Left ventricle myocardium inferior (tissue), 1 donor: ENCODE measurements at regions not wholly inside any gene's neighbourhood (a gene's known extent, or its start where the extent isn't known, plus 50 kb on each side); places are given as distances from the start of the nearest gene placed in this dataset.

ENCODE experiments used
- DNase-seq: peaks from one replicate; pipeline ENCODE4 v3.0.0-alpha.2; 2020
- H3K27ac ChIP-seq: fragments of 200-600 bp; replicated peaks from 2 replicates; pipeline ENCODE4 v1.8.0; 2021
- H3K27me3 ChIP-seq: fragments of 200-600 bp; 2 replicates; pipeline ENCODE4 v1.8.0; 2021; ENCODE audit warnings: low read depth
- H3K36me3 ChIP-seq: fragments of 200-600 bp; 2 replicates; pipeline ENCODE4 v1.8.0; 2021
- H3K4me1 ChIP-seq: fragments of 200-600 bp; 2 replicates; pipeline ENCODE4 v1.8.0; 2021
- H3K4me3 ChIP-seq: fragments of 200-600 bp; 2 replicates; pipeline ENCODE4 v1.8.0; 2021; ENCODE audit warnings: mild to moderate bottlenecking, moderate library complexity
- H3K9me3 ChIP-seq: fragments of 200-600 bp; replicated peaks from 2 replicates; pipeline ENCODE4 v1.8.0; 2021
- CTCF ChIP-seq: fragments of 200-600 bp; IDR thresholded peaks from 2 replicates; pipeline ENCODE4 v1.8.0; 2021; ENCODE audit warnings: antibody characterized with exemption, mild to moderate bottlenecking, borderline replicate concordance
- intact Hi-C: fragments of 100-400 bp; cut with micrococcal nuclease; formaldehyde crosslinking; loops from one replicate; pipeline ENCODE4 v1.11.0; 2022
- donor health status: DM: no; HTN: yes; CAD: no; lungs with severe emphysema.

- no peak for TF ChIP-seq CTCF
- no peaks in the 10 kb centered on the region for H3K4me1 ChIP-seq
- no peaks in the 10 kb centered on the region for H3K36me3 ChIP-seq
Measured at GRCh38 chr1:36539526-36539925, 56.8 kb upstream of the CSF3R start.

GRCh38 chr1:36537991-36538390 is 55.3 kb upstream of the CSF3R start:
- Histone ChIP-seq H3K9me3 (peaks cover 7% of the 10 kb centered on the region), H3K4me3 (no peak overlapping the region), H3K27me3 (peaks cover 82% of the 10 kb centered on the region), H3K4me1 (no peaks in the 10 kb centered on the region), H3K36me3 (no peaks in the 10 kb centered on the region), H3K27ac (no peak overlapping the region)
- intact Hi-C loops, result no loop called here
- no peak for TF ChIP-seq CTCF
- no peak for DNase-seq

More at GRCh38 chr1:36539526-36539925, 56.8 kb upstream of the CSF3R start:
- Histone ChIP-seq H3K27ac (no peak overlapping the region), H3K27me3 (peaks cover 84% of the 10 kb centered on the region), H3K4me3 (no peak overlapping the region), H3K9me3 (no peaks in the 10 kb centered on the region)
- intact Hi-C loops, result no loop called here
- no peak for DNase-seq

- intact Hi-C loops, result no loop called here
- Histone ChIP-seq H3K4me1 (no peaks in the 10 kb centered on the region), H3K27ac (no peak overlapping the region), H3K4me3 (no peak overlapping the region), H3K36me3 (no peaks in the 10 kb centered on the region), H3K27me3 (peaks cover 79% of the 10 kb centered on the region), H3K9me3 (peaks cover 14% of the 10 kb centered on the region)
- TF ChIP-seq CTCF, result no peak
- no peak for DNase-seq
Measured at GRCh38 chr1:36537190-36537768, 54.6 kb upstream of the CSF3R start.

GRCh38 chr1:36536727-36537126 is 54.0 kb upstream of the CSF3R start:
- Histone ChIP-seq H3K27me3 (peaks cover 78% of the 10 kb centered on the region), H3K9me3 (peaks cover 18% of the 10 kb centered on the region), H3K4me1 (no peaks in the 10 kb centered on the region), H3K27ac (no peak overlapping the region), H3K36me3 (no peaks in the 10 kb centered on the region), H3K4me3 (no peak overlapping the region)
- TF ChIP-seq CTCF, result no peak
- intact Hi-C loops, result no loop called here
- DNase-seq, result no peak

GRCh38 chr1:36534711-36535412 is 52.1 kb upstream of the CSF3R start:
- intact Hi-C loops, result no loop called here
- no peaks in the 10 kb centered on the region for H3K4me1 ChIP-seq
- no peak for DNase-seq
- H3K4me3 ChIP-seq, result no peak overlapping the region
- peaks cover 75% of the 10 kb centered on the region for H3K27me3 ChIP-seq
- no peaks in the 10 kb centered on the region for H3K36me3 ChIP-seq
- peaks cover 19% of the 10 kb centered on the region for H3K9me3 ChIP-seq
- no peak for TF ChIP-seq CTCF
- H3K27ac ChIP-seq, result no peak overlapping the region
